ENCODE measurements at regions not wholly inside any gene's neighbourhood (a gene's known extent, or its start where the extent isn't known, plus 50 kb on each side); places are given as distances from the start of the nearest gene placed in this dataset.

- no peaks in the 10 kb centered on the region for H3K9me3 Mint-ChIP-seq
- H3K36me3 Mint-ChIP-seq (ENCODE audit: insufficient read depth) = no peaks in the 10 kb centered on the region
- H3K4me1 Mint-ChIP-seq (ENCODE audit: low read depth) = no peaks in the 10 kb centered on the region
- DNase-seq (no peak), ATAC-seq (no peak)
- H3K4me3 Mint-ChIP-seq = no peak overlapping the region
- H3K27me3 Mint-ChIP-seq (ENCODE audit: low read depth) = no peaks in the 10 kb centered on the region
These were observed 134.3 kb upstream of the HAAO start for GRCh38 chr2:42926434-42927333.

DNA sequence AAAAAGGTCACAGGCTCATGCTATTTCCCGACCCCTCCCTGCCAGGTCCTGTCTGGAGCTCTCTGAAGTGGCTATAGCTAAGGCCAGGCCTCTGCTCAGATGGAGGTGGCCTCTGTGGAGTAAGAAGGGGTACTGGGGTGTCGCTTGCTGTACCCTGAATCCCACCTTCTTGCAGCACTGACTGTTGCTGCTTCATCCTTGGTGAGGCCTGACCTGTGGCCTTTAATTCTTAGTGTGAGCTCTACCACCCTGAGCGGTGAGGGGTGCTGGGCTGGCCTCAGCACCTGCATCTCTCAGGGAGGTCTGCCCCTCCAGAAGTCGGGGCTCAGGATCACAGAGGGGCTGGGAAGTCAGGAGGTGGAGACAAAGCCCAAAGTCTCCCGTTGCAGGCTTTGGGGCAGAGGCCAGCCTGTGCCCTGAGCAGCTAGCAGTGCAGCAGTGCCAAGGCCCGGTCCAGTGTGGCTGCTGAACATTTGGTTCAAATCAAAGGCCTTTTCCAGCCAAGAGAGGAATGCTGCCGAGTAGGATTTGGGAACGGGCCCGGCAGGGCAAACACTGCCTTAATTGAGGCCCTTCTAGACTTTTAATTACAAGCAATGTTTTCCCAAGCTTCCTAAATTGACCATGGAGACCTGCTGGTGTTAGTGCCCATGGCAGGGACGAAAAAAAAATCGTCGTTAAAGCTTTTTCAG is 133.5 kb upstream of the HAAO start:
- peaks cover 2% of the 10 kb centered on the region for H3K27me3 Mint-ChIP-seq (ENCODE audit: low read depth)
- no peaks in the 10 kb centered on the region for H3K4me1 Mint-ChIP-seq (ENCODE audit: low read depth)
- no peaks in the 10 kb centered on the region for H3K36me3 Mint-ChIP-seq (ENCODE audit: insufficient read depth)
- ATAC-seq (no peak), DNase-seq (no peak)
- H3K9me3 Mint-ChIP-seq = no peaks in the 10 kb centered on the region
- H3K4me3 Mint-ChIP-seq = no peak overlapping the region

DNA sequence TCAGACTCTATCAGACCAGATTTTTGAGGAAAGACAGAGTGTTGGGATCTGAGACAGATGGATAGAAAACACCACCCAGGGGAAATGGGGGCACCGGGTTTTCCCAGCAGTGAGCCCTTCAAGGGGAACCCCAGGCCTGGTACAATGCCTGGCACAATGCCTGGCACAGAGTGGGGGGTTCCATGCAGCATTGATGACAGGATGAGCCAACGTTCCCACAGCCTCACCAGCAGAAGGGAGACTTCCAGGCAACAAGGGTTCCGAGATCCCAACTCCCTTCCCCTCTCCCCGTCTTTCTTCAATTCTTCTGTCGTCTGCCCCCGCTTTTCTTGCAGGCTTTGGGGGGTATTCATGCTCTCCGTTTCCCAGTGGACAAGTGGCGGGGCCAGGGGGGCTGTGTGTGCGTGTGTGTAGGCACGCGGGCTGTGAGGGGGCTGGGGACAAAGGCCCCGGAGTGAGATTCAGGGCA is 132.1 kb upstream of the HAAO start:
- DNase-seq (no peak), ATAC-seq (no peak)
- H3K4me3 Mint-ChIP-seq = no peak overlapping the region
- peaks cover 3% of the 10 kb centered on the region for H3K27me3 Mint-ChIP-seq (ENCODE audit: low read depth)
- no peaks in the 10 kb centered on the region for H3K9me3 Mint-ChIP-seq
- H3K4me1 Mint-ChIP-seq (ENCODE audit: low read depth) = no peaks in the 10 kb centered on the region
- no peaks in the 10 kb centered on the region for H3K36me3 Mint-ChIP-seq (ENCODE audit: insufficient read depth)

GRCh38 chr2:42923580-42924417 is 131.4 kb upstream of the HAAO start:
- H3K9me3 Mint-ChIP-seq = no peaks in the 10 kb centered on the region
- DNase-seq = no peak
- ATAC-seq = no peak

GRCh38 chr2:42922790-42923579 is 130.6 kb upstream of the HAAO start:
- ATAC-seq = no peak
- no peak for DNase-seq
- Mint-ChIP-seq H3K27me3 (ENCODE audit: low read depth) (peaks cover 6% of the 10 kb centered on the region), H3K36me3 (ENCODE audit: insufficient read depth) (no peaks in the 10 kb centered on the region), H3K4me1 (ENCODE audit: low read depth) (no peaks in the 10 kb centered on the region), H3K9me3 (no peaks in the 10 kb centered on the region), H3K4me3 (no peak overlapping the region)

More at GRCh38 chr2:42923580-42924417, 131.4 kb upstream of the HAAO start:
- peaks cover 3% of the 10 kb centered on the region for H3K27me3 Mint-ChIP-seq (ENCODE audit: low read depth)
- H3K4me3 Mint-ChIP-seq = no peak overlapping the region
- no peaks in the 10 kb centered on the region for H3K36me3 Mint-ChIP-seq (ENCODE audit: insufficient read depth)
- H3K4me1 Mint-ChIP-seq (ENCODE audit: low read depth) = no peaks in the 10 kb centered on the region

DNA sequence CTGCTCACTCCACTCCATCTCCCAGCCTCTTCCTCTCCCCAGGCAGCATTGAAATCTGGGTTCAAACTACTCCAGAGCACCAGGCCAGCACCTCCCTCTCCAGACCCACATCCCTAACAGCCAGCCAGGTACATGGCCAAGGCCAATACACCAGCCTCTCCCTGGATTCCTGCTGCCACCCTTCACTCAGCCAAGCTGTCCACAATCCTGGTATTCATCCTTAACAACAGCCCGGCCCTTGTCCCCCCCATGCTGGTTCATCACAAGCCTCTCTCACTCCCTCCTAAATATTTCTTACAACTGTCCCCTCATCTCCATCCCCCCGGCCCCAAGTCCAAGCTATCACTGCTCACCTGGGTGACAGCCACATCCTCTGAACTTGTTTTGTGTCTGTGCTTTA is 129.9 kb upstream of the HAAO start:
- Mint-ChIP-seq H3K9me3 (no peaks in the 10 kb centered on the region), H3K36me3 (ENCODE audit: insufficient read depth) (no peaks in the 10 kb centered on the region), H3K4me3 (no peak overlapping the region), H3K27me3 (ENCODE audit: low read depth) (peaks cover 7% of the 10 kb centered on the region), H3K4me1 (ENCODE audit: low read depth) (no peaks in the 10 kb centered on the region)
- no peak for DNase-seq
- no peak for ATAC-seq

- H3K27me3 Mint-ChIP-seq (ENCODE audit: low read depth) = peaks cover 7% of the 10 kb centered on the region
- H3K4me3 Mint-ChIP-seq = no peak overlapping the region
- H3K36me3 Mint-ChIP-seq (ENCODE audit: insufficient read depth) = no peaks in the 10 kb centered on the region
- H3K4me1 Mint-ChIP-seq (ENCODE audit: low read depth) = no peaks in the 10 kb centered on the region
- DNase-seq = no peak
- H3K9me3 Mint-ChIP-seq = no peaks in the 10 kb centered on the region
- ATAC-seq = no peak
These were observed 129.3 kb upstream of the HAAO start for GRCh38 chr2:42921721-42922120.

GRCh38 chr2:42921147-42921520 is 128.8 kb upstream of the HAAO start:
- Mint-ChIP-seq H3K27me3 (ENCODE audit: low read depth) (peaks cover 7% of the 10 kb centered on the region), H3K4me3 (no peak overlapping the region), H3K4me1 (ENCODE audit: low read depth) (no peaks in the 10 kb centered on the region), H3K9me3 (no peaks in the 10 kb centered on the region), H3K36me3 (ENCODE audit: insufficient read depth) (no peaks in the 10 kb centered on the region)
- no peak for ATAC-seq
- DNase-seq = no peak

DNA sequence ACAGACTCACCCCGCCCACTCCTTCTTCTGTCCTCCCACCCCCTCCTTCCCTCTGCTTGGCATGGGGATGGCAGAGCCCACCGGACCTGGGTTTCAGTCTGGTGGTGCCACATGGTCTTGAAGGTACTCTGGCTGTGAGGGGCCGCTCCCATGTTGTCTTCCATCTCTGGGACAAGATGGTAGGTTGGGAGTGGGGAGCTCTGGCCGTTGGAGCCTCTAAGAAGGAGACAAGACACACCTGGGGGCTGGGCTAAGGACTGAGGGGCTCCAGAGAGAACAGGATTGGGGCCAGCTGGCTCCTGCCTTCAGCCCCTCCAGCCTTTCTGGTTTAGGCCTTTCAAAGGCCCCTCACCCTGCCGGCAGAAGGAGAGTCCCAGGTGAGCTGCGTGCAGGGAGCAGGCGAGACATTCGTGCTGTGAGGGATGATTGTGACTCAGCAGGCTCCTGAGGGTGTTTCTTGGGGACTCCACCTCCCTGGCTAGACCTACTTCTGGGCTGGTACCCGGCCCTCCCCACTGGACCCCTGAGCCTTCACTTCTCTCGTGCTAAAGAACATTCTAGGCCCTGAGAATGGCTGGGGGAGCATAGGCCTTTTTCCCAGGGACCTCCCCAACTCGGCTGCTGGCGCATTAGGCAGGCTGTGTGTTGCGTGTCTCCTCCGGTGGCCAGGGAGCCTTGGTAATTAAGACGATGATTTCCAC is 128.2 kb upstream of the HAAO start:
- Mint-ChIP-seq H3K27me3 (ENCODE audit: low read depth) (peaks cover 7% of the 10 kb centered on the region), H3K9me3 (no peaks in the 10 kb centered on the region), H3K36me3 (ENCODE audit: insufficient read depth) (no peaks in the 10 kb centered on the region), H3K4me3 (no peak overlapping the region), H3K4me1 (ENCODE audit: low read depth) (no peaks in the 10 kb centered on the region)
- ATAC-seq (no peak), DNase-seq (no peak)

DNA sequence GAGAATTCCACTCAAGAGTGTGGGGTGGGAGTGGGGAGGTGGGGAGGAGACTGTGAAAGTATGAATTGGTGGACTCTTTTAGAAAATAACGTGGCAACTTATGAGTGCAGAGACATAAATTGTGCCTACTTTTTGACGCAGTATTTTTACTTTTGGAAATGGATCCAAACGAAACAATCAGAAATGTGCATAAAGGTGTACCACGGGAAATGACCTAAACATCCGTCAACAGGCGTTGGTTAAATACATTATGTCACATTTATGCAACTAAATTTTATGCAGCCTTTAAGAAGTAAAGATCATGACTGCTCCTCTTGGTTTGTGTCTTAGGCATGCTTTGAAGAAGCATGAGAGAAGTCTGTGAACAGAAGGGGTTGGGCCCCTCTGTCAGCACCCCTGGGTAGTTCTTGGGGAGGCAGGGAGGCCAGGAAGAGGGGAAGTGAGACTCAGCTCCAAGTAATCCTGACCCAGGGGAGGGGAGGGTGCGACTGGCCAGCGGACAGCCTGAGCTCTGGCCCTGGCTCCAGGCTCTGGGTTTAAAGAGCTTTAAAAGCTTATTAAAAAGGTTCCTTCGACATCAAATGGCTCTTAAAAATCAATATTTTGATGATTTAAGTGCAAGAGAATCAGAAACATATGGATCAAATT is 126.4 kb upstream of the HAAO start:
- no peaks in the 10 kb centered on the region for H3K4me1 Mint-ChIP-seq (ENCODE audit: low read depth)
- ATAC-seq (no peak), DNase-seq (no peak)
- peaks cover 7% of the 10 kb centered on the region for H3K27me3 Mint-ChIP-seq (ENCODE audit: low read depth)
- H3K4me3 Mint-ChIP-seq = no peak overlapping the region
- no peaks in the 10 kb centered on the region for H3K36me3 Mint-ChIP-seq (ENCODE audit: insufficient read depth)
- H3K9me3 Mint-ChIP-seq = no peaks in the 10 kb centered on the region

DNA sequence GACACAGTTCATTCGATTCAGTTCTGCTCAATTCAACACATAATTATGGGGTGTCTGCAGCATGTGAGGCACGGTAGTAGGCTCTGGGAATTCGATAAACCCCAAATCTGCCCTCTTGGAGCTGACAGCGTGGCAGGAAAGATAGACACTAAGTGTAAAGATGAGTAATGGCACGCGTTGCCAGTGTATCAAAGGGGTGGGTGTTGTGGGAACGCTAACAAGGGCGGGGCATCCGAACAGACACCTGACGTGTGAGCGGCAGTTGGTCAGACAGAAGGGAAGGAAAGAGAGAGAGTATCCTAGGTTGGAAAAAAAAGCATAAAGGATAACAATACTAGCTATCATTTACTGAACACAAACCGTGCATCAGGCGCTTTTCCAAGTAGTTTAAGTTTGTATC is 125.7 kb upstream of the HAAO start:
- peaks cover 3% of the 10 kb centered on the region for H3K4me1 Mint-ChIP-seq (ENCODE audit: low read depth)
- no peaks in the 10 kb centered on the region for H3K9me3 Mint-ChIP-seq
- no peaks in the 10 kb centered on the region for H3K36me3 Mint-ChIP-seq (ENCODE audit: insufficient read depth)
- no peak for DNase-seq
- no peak for ATAC-seq
- peaks cover 7% of the 10 kb centered on the region for H3K27me3 Mint-ChIP-seq (ENCODE audit: low read depth)
- no peak overlapping the region for H3K4me3 Mint-ChIP-seq

DNA sequence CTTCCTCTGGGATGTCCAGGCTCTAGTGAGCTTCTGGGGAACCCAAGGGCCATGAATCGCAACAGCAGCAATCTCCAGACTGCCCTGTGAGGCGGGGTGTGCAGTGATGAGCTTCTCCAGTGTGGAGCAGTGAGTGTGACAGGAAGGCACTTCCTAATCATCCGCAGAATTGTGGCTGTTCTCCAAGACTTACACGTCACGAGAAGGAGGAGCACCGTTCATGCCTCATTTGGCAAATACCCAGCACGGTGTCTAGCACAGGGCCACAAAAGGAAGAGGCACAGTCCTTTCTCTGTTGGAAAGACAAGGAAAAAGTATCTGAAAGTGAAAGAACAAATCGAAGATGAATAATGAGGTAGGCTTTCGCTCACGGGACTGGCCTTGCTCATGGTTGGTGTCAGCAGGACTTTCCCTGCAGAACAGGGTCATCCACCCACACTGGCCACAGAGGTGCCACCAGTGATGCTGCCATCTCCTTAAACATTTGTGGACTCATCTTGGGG is 125.1 kb upstream of the HAAO start:
- H3K4me1 Mint-ChIP-seq (ENCODE audit: low read depth) = peaks cover 6% of the 10 kb centered on the region
- ATAC-seq = peak; percentile 51 to 54
- H3K27me3 Mint-ChIP-seq (ENCODE audit: low read depth) = peaks cover 7% of the 10 kb centered on the region
- no peaks in the 10 kb centered on the region for H3K9me3 Mint-ChIP-seq
- H3K36me3 Mint-ChIP-seq (ENCODE audit: insufficient read depth) = no peaks in the 10 kb centered on the region
- H3K4me3 Mint-ChIP-seq = no peak overlapping the region
- no peak for DNase-seq

DNA sequence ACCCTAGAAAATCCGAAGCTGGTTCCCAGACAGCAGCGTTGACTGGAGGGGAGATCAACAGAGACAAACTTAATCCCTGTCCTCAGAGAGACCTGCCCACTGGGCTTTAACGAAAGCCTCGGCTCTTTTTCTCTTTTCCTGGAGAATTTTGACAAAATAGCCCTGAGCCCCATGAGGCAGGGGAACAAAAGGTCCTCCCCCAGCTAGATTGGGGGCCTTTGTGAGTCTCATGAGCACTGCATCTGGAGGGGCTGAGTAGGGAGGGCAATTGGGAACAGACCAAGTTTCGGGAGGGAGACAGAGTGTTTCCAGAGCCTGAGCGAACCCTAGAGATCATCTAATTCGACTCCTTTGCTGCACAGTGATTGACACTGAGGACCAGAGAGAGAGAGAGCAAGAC is 123.9 kb upstream of the HAAO start:
- Mint-ChIP-seq H3K4me3 (no peak overlapping the region), H3K36me3 (ENCODE audit: insufficient read depth) (no peaks in the 10 kb centered on the region), H3K27me3 (ENCODE audit: low read depth) (peaks cover 7% of the 10 kb centered on the region), H3K9me3 (no peaks in the 10 kb centered on the region), H3K4me1 (ENCODE audit: low read depth) (peaks cover 6% of the 10 kb centered on the region)
- ATAC-seq = no peak
- no peak for DNase-seq
